22Rv1 (cell line): ENCODE measurements at regions not wholly inside any gene's neighbourhood (a gene's known extent, or its start where the extent isn't known, plus 50 kb on each side); places are given as distances from the start of the nearest gene placed in this dataset.

Source experiments
- CTCF ChIP-seq: fragments of 450-650 bp; IDR thresholded peaks from 2 replicates; pipeline ENCODE4 v1.5.1; 2017; ENCODE audit warnings: mild to moderate bottlenecking
- ZFX ChIP-seq: fragments of 450-650 bp; IDR thresholded peaks from 2 replicates; pipeline ENCODE4 v1.6.1; 2017; ENCODE audit warnings: antibody characterized with exemption, borderline replicate concordance

- TF ChIP-seq CTCF (peak; percentile 74), ZFX (no peak)
Measured at GRCh38 chr9:86637515-86637914, 283.3 kb upstream of the TUT7 start.
